ENCODE measurements at regions not wholly inside any gene's neighbourhood (a gene's known extent, or its start where the extent isn't known, plus 50 kb on each side); places are given as distances from the start of the nearest gene placed in this dataset.
"Not testable (repeated sequence)": the region's sequence is repeated elsewhere in the genome, so short reads cannot be mapped to it uniquely, and the experiment has no call there.

- Histone ChIP-seq H3K27me3 (ENCODE audit: insufficient read depth, poor library complexity, severe bottlenecking) (no peaks in the 10 kb centered on the region), H3K27ac (ENCODE audit: poor library complexity, severe bottlenecking) (no peak overlapping the region), H3K4me3 (ENCODE audit: severe bottlenecking) (no peak overlapping the region), H3K9me3 (ENCODE audit: severe bottlenecking) (no peaks in the 10 kb centered on the region), H3K4me1 (ENCODE audit: insufficient read depth, poor library complexity, severe bottlenecking) (no peaks in the 10 kb centered on the region), H3K36me3 (ENCODE audit: low read depth) (no peaks in the 10 kb centered on the region)
- TF ChIP-seq CTCF (IDR thresholded peaks at IDR 0.05; ENCODE audit: poor library complexity, severe bottlenecking) = no peak
- no peak for ATAC-seq (ENCODE audit: low read depth)
- no peak for DNase-seq (ENCODE audit: low spot score)
Observed at GRCh38 chr13:82961757-82962156, 920.5 kb downstream of the SLITRK1 start.

DNA sequence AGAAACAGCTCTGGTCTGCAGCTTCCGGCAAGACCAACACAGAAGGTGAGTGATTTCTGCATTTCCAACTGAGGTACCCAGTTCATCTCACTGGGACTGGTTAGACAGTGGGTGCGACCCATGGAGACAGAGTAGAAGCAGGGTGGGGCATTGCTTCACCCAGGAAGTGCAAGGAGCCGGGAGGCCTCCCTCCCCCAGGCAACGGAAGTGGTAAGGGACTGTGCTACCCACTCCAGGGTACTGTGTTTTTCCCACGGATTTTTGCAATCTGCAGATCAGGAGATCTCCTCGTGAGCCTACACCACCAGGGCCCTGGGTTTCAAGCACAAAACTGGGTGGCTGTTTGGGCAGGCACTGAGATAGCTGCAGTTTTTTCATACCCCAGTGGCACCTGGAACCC lies 929.9 kb downstream of the SLITRK1 start:
- H3K4me1 ChIP-seq (ENCODE audit: insufficient read depth, poor library complexity, severe bottlenecking); DNase-seq (ENCODE audit: low spot score); ATAC-seq (ENCODE audit: low read depth); H3K4me3 ChIP-seq (ENCODE audit: severe bottlenecking); H3K27ac ChIP-seq (ENCODE audit: poor library complexity, severe bottlenecking); H3K27me3 ChIP-seq (ENCODE audit: insufficient read depth, poor library complexity, severe bottlenecking); H3K9me3 ChIP-seq (ENCODE audit: severe bottlenecking); H3K36me3 ChIP-seq (ENCODE audit: low read depth): not testable (repeated sequence)

- Histone ChIP-seq H3K27ac (ENCODE audit: poor library complexity, severe bottlenecking) (no peak overlapping the region), H3K27me3 (ENCODE audit: insufficient read depth, poor library complexity, severe bottlenecking) (no peaks in the 10 kb centered on the region), H3K9me3 (ENCODE audit: severe bottlenecking) (no peaks in the 10 kb centered on the region), H3K4me1 (ENCODE audit: insufficient read depth, poor library complexity, severe bottlenecking) (peaks cover 8% of the 10 kb centered on the region), H3K36me3 (ENCODE audit: low read depth) (no peaks in the 10 kb centered on the region), H3K4me3 (ENCODE audit: severe bottlenecking) (no peak overlapping the region)
- TF ChIP-seq CTCF (IDR thresholded peaks at IDR 0.05; ENCODE audit: poor library complexity, severe bottlenecking) = no peak
- no peak for DNase-seq (ENCODE audit: low spot score)
- peak; percentile 48; the same call in 1 of the 3 replicates for ATAC-seq (ENCODE audit: low read depth)
Observed at GRCh38 chr13:82947683-82948082, 934.6 kb downstream of the SLITRK1 start.

DNA sequence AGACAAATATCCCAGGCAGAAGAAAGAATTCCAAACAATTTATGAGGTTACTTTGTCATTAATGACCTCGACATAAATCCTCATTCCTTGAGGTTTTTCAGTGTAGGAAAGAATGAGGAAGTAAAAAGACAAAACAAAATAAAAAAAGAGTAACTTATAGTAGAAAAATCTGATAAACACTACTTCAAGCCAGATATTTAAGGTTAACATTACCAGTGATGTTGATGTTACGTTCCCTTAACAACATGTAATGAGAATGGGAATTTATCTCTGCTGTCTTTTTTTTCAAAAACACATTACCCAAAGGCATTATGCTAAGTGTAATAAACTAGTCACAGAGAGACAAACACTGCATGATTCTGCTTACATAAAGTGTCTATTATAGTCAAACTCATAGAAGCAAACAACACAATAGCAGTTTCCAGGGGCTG lies 935.1 kb downstream of the SLITRK1 start:
- Histone ChIP-seq H3K27me3 (ENCODE audit: insufficient read depth, poor library complexity, severe bottlenecking) (no peaks in the 10 kb centered on the region), H3K27ac (ENCODE audit: poor library complexity, severe bottlenecking) (no peak overlapping the region), H3K4me1 (ENCODE audit: insufficient read depth, poor library complexity, severe bottlenecking) (peaks cover 8% of the 10 kb centered on the region), H3K36me3 (ENCODE audit: low read depth) (no peaks in the 10 kb centered on the region), H3K4me3 (ENCODE audit: severe bottlenecking) (no peak overlapping the region), H3K9me3 (ENCODE audit: severe bottlenecking) (no peaks in the 10 kb centered on the region)
- TF ChIP-seq CTCF (IDR thresholded peaks at IDR 0.05; ENCODE audit: poor library complexity, severe bottlenecking) = no peak
- ATAC-seq (ENCODE audit: low read depth) (no peak), DNase-seq (ENCODE audit: low spot score) (no peak)

DNA sequence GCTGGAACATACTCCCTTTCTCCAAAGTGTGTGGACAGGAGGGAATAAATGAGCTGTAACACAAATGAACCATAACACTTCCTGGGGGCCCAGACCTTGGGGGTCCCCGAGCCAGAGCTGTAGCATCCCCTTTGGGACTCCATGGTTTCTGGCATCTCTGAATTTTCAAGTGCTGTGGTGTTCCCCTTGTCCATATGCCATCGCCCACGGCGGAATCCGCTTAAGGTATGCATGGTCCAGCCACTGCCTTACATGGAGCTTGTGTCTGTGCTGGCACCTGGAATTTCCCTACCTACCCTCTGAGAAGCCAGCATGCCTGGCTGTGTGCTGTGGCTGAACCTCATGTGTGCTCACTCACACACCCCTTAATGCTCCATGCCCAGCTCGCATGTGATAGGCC lies 943.6 kb downstream of the SLITRK1 start:
- Histone ChIP-seq H3K27ac (ENCODE audit: poor library complexity, severe bottlenecking) (no peak overlapping the region), H3K36me3 (ENCODE audit: low read depth) (no peaks in the 10 kb centered on the region), H3K4me3 (ENCODE audit: severe bottlenecking) (no peak overlapping the region), H3K4me1 (ENCODE audit: insufficient read depth, poor library complexity, severe bottlenecking) (no peaks in the 10 kb centered on the region), H3K27me3 (ENCODE audit: insufficient read depth, poor library complexity, severe bottlenecking) (no peaks in the 10 kb centered on the region), H3K9me3 (ENCODE audit: severe bottlenecking) (no peaks in the 10 kb centered on the region)
- DNase-seq (ENCODE audit: low spot score) (no peak), ATAC-seq (ENCODE audit: low read depth) (no peak)
- no peak for TF ChIP-seq CTCF (IDR thresholded peaks at IDR 0.05; ENCODE audit: poor library complexity, severe bottlenecking)
